ENCODE measurements at regions not wholly inside any gene's neighbourhood (a gene's known extent, or its start where the extent isn't known, plus 50 kb on each side); places are given as distances from the start of the nearest gene placed in this dataset.

DNA sequence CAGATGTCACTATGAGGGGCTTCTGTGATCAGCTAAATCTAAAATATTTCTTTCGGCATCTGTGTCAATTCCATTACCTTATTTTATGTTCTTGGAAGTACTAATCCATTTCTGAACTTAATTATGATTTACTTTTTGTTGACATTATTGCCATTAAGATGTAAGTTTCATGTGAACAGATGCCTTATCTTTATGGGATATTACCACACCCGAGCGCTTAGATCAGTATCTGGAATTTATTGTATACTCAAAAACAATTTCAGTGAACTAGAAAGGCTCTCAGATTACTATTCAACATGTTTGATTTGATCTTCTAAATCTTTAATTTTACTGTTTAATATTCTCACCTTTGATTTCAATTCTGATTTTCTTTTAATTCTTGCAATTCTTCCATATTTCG lies 567.7 kb upstream of the TLE4 start:
- Histone ChIP-seq H3K4me2 (ENCODE audit: low read depth, low read length, poor library complexity, severe bottlenecking) (no peak overlapping the region), H3K9me3 (ENCODE audit: insufficient read depth, low read depth, low read length) (peaks cover 5% of the 10 kb centered on the region; the same call in 1 of the 2 replicates), H3K36me3 (ENCODE audit: insufficient read depth, low read length) (no peaks in the 10 kb centered on the region), H3K4me1 (ENCODE audit: insufficient read depth, low read length, poor library complexity, severe bottlenecking) (peaks cover 18% of the 10 kb centered on the region), H3K27me3 (ENCODE audit: insufficient read depth, low read length, poor library complexity, severe bottlenecking) (no peaks in the 10 kb centered on the region), H4K20me1 (ENCODE audit: insufficient read depth, low read length, poor library complexity, severe bottlenecking) (no peaks in the 10 kb centered on the region), H3F3A (ENCODE audit: low read depth) (no peaks in the 10 kb centered on the region), H3K79me2 (ENCODE audit: insufficient read depth, low read length) (no peaks in the 10 kb centered on the region), H2AFZ (ENCODE audit: low read length) (no peak overlapping the region), H3K4me3 (ENCODE audit: low read length, poor library complexity, severe bottlenecking) (no peak overlapping the region), H3K9me2 (replicated peaks; ENCODE audit: low read depth, low read length) (no peaks in the 10 kb centered on the region), H3K9ac (ENCODE audit: low read depth, low read length, poor library complexity, severe bottlenecking) (no peak overlapping the region)
- TF ChIP-seq, protein P1, sequence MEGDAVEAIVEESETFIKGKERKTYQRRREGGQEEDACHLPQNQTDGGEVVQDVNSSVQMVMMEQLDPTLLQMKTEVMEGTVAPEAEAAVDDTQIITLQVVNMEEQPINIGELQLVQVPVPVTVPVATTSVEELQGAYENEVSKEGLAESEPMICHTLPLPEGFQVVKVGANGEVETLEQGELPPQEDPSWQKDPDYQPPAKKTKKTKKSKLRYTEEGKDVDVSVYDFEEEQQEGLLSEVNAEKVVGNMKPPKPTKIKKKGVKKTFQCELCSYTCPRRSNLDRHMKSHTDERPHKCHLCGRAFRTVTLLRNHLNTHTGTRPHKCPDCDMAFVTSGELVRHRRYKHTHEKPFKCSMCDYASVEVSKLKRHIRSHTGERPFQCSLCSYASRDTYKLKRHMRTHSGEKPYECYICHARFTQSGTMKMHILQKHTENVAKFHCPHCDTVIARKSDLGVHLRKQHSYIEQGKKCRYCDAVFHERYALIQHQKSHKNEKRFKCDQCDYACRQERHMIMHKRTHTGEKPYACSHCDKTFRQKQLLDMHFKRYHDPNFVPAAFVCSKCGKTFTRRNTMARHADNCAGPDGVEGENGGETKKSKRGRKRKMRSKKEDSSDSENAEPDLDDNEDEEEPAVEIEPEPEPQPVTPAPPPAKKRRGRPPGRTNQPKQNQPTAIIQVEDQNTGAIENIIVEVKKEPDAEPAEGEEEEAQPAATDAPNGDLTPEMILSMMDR (conservative IDR thresholded peaks at IDR 0.05; ENCODE audit: low read length): no peak
- no peak for TF ChIP-seq EZH2phosphoT487 (IDR thresholded peaks at IDR 0.05; ENCODE audit: borderline replicate concordance)

DNA sequence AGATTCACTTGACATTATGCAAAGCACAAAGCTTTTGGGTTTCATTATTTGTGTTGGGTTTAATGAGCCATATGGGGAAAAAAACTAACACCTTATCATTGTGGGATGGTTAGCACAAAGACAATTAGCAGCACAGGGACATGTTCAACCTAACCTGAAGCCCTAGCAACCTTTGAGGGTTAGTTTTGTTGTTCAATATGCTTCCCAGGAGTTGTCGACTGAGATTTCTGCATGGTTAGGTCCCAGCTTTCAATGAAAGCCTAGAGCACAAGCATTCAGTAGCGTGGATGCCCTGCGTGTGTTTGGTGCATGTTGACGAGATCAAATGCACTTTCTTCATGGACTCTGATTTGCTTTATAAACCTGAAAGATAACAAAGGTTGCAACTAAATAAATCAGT lies 565.2 kb upstream of the TLE4 start:
- Histone ChIP-seq H3K36me3 (ENCODE audit: insufficient read depth, low read length) (no peaks in the 10 kb centered on the region), H3K79me2 (ENCODE audit: insufficient read depth, low read length) (no peaks in the 10 kb centered on the region), H3F3A (ENCODE audit: low read depth) (no peaks in the 10 kb centered on the region), H3K4me1 (ENCODE audit: insufficient read depth, low read length, poor library complexity, severe bottlenecking) (peaks cover 14% of the 10 kb centered on the region), H4K20me1 (ENCODE audit: insufficient read depth, low read length, poor library complexity, severe bottlenecking) (no peaks in the 10 kb centered on the region), H2AFZ (ENCODE audit: low read length) (no peak overlapping the region), H3K9ac (ENCODE audit: low read depth, low read length, poor library complexity, severe bottlenecking) (no peak overlapping the region), H3K9me3 (ENCODE audit: insufficient read depth, low read depth, low read length) (no peaks in the 10 kb centered on the region), H3K27me3 (ENCODE audit: insufficient read depth, low read length, poor library complexity, severe bottlenecking) (no peaks in the 10 kb centered on the region), H3K4me2 (ENCODE audit: low read depth, low read length, poor library complexity, severe bottlenecking) (no peak overlapping the region), H3K4me3 (ENCODE audit: low read length, poor library complexity, severe bottlenecking) (no peak overlapping the region), H3K9me2 (replicated peaks; ENCODE audit: low read depth, low read length) (no peaks in the 10 kb centered on the region)
- no peak for TF ChIP-seq EZH2phosphoT487 (IDR thresholded peaks at IDR 0.05; ENCODE audit: borderline replicate concordance)
- TF ChIP-seq, protein P1 (conservative IDR thresholded peaks at IDR 0.05; ENCODE audit: low read length): no peak

DNA sequence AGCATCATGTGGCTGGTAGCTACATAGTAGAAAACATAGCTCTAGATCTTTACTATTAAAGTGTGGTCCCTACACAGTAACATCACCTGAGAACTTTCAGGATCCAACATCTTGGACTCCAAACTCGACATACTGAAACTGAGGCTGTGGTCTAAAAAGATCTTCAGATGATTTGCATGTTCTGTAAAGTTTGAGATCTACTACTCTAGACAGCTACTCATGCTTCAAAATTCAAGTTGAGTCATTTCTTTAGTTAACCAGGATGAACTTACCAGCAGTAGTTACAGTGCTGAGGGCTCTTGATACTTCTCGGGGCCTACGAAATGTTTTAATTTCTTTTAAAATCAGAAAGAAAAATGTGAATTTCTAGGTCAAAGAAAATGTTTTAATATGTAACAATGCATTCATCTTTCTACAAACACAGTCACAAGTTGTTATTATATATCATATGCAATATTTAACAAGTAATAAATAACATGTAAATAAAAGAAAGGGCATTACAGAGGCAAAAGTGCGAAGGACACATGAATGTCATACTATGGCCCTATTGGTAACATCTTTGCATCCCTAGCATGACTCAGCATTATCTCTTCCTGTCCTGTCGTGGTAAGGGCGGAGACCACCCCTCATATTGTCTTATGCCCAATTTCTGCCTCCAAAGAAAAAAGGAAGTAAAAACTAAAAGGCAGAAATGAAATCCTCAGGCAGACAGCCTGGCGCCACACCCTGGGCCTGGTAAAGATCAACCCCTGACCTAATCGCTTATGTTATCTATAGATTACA lies 563.9 kb upstream of the TLE4 start:
- H3K9me2 ChIP-seq (replicated peaks; ENCODE audit: low read depth, low read length): no peaks in the 10 kb centered on the region
- TF ChIP-seq EZH2phosphoT487 (IDR thresholded peaks at IDR 0.05; ENCODE audit: borderline replicate concordance): no peak
- TF ChIP-seq, protein P1 (conservative IDR thresholded peaks at IDR 0.05; ENCODE audit: low read length): no peak
- peak overlapping the region; percentile 37; the same call in 1 of the 2 replicates for H2AFZ ChIP-seq (ENCODE audit: low read length)
- H3K79me2 ChIP-seq (ENCODE audit: insufficient read depth, low read length): no peaks in the 10 kb centered on the region
- no peaks in the 10 kb centered on the region for H3F3A ChIP-seq (ENCODE audit: low read depth)
- no peak overlapping the region for H3K4me3 ChIP-seq (ENCODE audit: low read length, poor library complexity, severe bottlenecking)
- no peaks in the 10 kb centered on the region for H3K36me3 ChIP-seq (ENCODE audit: insufficient read depth, low read length)
- no peak overlapping the region for H3K4me2 ChIP-seq (ENCODE audit: low read depth, low read length, poor library complexity, severe bottlenecking)
- H4K20me1 ChIP-seq (ENCODE audit: insufficient read depth, low read length, poor library complexity, severe bottlenecking): no peaks in the 10 kb centered on the region
- no peak overlapping the region for H3K9ac ChIP-seq (ENCODE audit: low read depth, low read length, poor library complexity, severe bottlenecking)
- no peaks in the 10 kb centered on the region for H3K9me3 ChIP-seq (ENCODE audit: insufficient read depth, low read depth, low read length)
- H3K4me1 ChIP-seq (ENCODE audit: insufficient read depth, low read length, poor library complexity, severe bottlenecking): peaks cover 17% of the 10 kb centered on the region
- H3K27me3 ChIP-seq (ENCODE audit: insufficient read depth, low read length, poor library complexity, severe bottlenecking): no peaks in the 10 kb centered on the region
